HL-60 (cell line): ENCODE measurements at regions not wholly inside any gene's neighbourhood (a gene's known extent, or its start where the extent isn't known, plus 50 kb on each side); places are given as distances from the start of the nearest gene placed in this dataset.

Source experiments
- DNase-seq, 2 experiments: peaks; one replicate each; pipeline ENCODE4 v3.0.0-alpha.2; 2010 to 2020; ENCODE audit warnings: low read depth in 1 of 2, low spot score in 1 of 2
- H3K27ac ChIP-seq: fragments of 250-450 bp; sonication (Bioruptor Pico); replicated peaks from 2 replicates; pipeline ENCODE4 v1.5.1; 2020; ENCODE audit warnings: mild to moderate bottlenecking, moderate library complexity
- H3K27me3 ChIP-seq: fragments of 250-450 bp; sonication (Bioruptor Pico); 2 replicates; pipeline ENCODE4 v1.5.1; 2021; ENCODE audit warnings: mild to moderate bottlenecking, moderate library complexity; ENCODE audit not compliant: insufficient read depth, poor library complexity, severe bottlenecking
- H3K4me3 ChIP-seq: replicated peaks from 2 replicates; pipeline ENCODE4 v1.5.1; 2011; ENCODE audit warnings: mild to moderate bottlenecking, control low read depth, low read length; ENCODE audit not compliant: insufficient read depth
- CTCF ChIP-seq: IDR thresholded peaks from one replicate; pipeline ENCODE4 v1.5.1; 2011; ENCODE audit warnings: low read length, control low read depth, inconsistent platforms; ENCODE audit not compliant: insufficient read depth
- GABPA ChIP-seq: IDR thresholded peaks from 2 replicates; pipeline ENCODE4 v1.6.1; 2012; ENCODE audit warnings: low read depth
- POLR2AphosphoS5 ChIP-seq: IDR thresholded peaks from 2 replicates; pipeline ENCODE4 v1.6.1; 2012; ENCODE audit warnings: low read depth
- REST ChIP-seq: IDR thresholded peaks from 2 replicates; pipeline ENCODE4 v1.6.1; 2012; ENCODE audit warnings: low read depth; ENCODE audit not compliant: insufficient replicate concordance
- SPI1 ChIP-seq: IDR thresholded peaks from 2 replicates; pipeline ENCODE4 v1.6.1; 2012; ENCODE audit warnings: low read depth, mild to moderate bottlenecking, borderline replicate concordance

- no peak overlapping the region for H3K27ac ChIP-seq
- H3K27me3 ChIP-seq: no peaks in the 10 kb centered on the region
- no peak overlapping the region for H3K4me3 ChIP-seq
- no peak for DNase-seq
- TF ChIP-seq REST: no peak
- TF ChIP-seq SPI1: no peak
- TF ChIP-seq CTCF: no peak
- TF ChIP-seq GABPA: no peak
- TF ChIP-seq POLR2AphosphoS5: no peak
These were observed 289.4 kb upstream of the SP8 start for GRCh38 chr7:21076054-21076453.

- DNase-seq: no peak
- no peak for TF ChIP-seq REST
- TF ChIP-seq POLR2AphosphoS5: no peak
- TF ChIP-seq CTCF: no peak
- no peak for TF ChIP-seq SPI1
- TF ChIP-seq GABPA: no peak
- no peak overlapping the region for H3K27ac ChIP-seq
- no peaks in the 10 kb centered on the region for H3K27me3 ChIP-seq
- no peak overlapping the region for H3K4me3 ChIP-seq
These were observed 289.9 kb upstream of the SP8 start for GRCh38 chr7:21076574-21076973.

- Histone ChIP-seq H3K4me3 (no peak overlapping the region), H3K27ac (no peak overlapping the region), H3K27me3 (no peaks in the 10 kb centered on the region)
- TF ChIP-seq CTCF (no peak), GABPA (no peak), SPI1 (no peak), REST (no peak), POLR2AphosphoS5 (no peak)
- no peak for DNase-seq
These were observed 290.9 kb upstream of the SP8 start for GRCh38 chr7:21077602-21078001.
